Stomach (tissue), 4 donors: ENCODE measurements at regions not wholly inside any gene's neighbourhood (a gene's known extent, or its start where the extent isn't known, plus 50 kb on each side); places are given as distances from the start of the nearest gene placed in this dataset.

Source experiments
- EP300 ChIP-seq: sonication (generic); formaldehyde crosslinking; IDR thresholded peaks from one replicate; pipeline ENCODE4 v1.6.1; 2017; ENCODE audit warnings: antibody characterized with exemption
- POLR2A ChIP-seq, 4 donors: fragments of 450-650 bp; IDR thresholded peaks; one replicate each; pipeline ENCODE4 v1.6.1; 2016; ENCODE audit warnings: antibody characterized with exemption in 4 of 4, control low read depth in 2 of 4, mild to moderate bottlenecking in 1 of 4, moderate library complexity in 1 of 4
- TF ChIP-seq, protein P1 (sequence below), 7 experiments: fragments of 450-650 bp in 4 of 7; fragments of 200-600 bp in 3 of 7; sonication (generic) in 3 of 7; IDR thresholded peaks; one replicate each; pipeline ENCODE4 v1.5.1; 2016 to 2019; ENCODE audit warnings: antibody characterized with exemption in 7 of 7, control low read depth in 2 of 7, mild to moderate bottlenecking in 1 of 7

DNA sequence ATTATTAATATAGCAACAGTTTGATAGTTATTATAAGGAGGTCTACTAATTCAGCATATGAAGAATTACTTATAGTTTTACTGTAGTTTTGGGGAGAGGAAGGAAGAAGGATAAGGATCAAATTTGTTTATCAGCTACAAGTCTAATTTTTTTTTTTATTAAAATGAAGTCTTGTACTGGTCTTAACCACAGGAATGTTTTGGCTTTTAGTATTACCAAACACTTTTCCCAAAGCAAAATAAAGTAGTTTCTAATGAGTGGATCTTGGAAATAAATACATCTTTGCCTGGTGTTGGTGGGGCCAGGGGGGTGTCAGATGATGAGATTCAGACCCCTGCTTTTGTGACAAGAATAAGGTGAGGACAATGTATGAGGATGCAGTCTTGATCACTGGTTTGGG lies 57.2 kb upstream of the ZDHHC17 start:
- TF ChIP-seq POLR2A (IDR thresholded peaks at IDR 0.05) (no peak), EP300 (no peak)
- TF ChIP-seq, protein P1, sequence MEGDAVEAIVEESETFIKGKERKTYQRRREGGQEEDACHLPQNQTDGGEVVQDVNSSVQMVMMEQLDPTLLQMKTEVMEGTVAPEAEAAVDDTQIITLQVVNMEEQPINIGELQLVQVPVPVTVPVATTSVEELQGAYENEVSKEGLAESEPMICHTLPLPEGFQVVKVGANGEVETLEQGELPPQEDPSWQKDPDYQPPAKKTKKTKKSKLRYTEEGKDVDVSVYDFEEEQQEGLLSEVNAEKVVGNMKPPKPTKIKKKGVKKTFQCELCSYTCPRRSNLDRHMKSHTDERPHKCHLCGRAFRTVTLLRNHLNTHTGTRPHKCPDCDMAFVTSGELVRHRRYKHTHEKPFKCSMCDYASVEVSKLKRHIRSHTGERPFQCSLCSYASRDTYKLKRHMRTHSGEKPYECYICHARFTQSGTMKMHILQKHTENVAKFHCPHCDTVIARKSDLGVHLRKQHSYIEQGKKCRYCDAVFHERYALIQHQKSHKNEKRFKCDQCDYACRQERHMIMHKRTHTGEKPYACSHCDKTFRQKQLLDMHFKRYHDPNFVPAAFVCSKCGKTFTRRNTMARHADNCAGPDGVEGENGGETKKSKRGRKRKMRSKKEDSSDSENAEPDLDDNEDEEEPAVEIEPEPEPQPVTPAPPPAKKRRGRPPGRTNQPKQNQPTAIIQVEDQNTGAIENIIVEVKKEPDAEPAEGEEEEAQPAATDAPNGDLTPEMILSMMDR (IDR thresholded peaks at IDR 0.05), result no peak
